ENCODE measurements at regions not wholly inside any gene's neighbourhood (a gene's known extent, or its start where the extent isn't known, plus 50 kb on each side); places are given as distances from the start of the nearest gene placed in this dataset.
"Not testable (repeated sequence)": the region's sequence is repeated elsewhere in the genome, so short reads cannot be mapped to it uniquely, and the experiment has no call there.

- H2BK15ac ChIP-seq (ENCODE audit: low read depth, low read length) = no peak overlapping the region
- H3K4me2 ChIP-seq (ENCODE audit: insufficient read depth, insufficient read length, low read length) = no peak overlapping the region
- no peak overlapping the region for H3K27ac Mint-ChIP-seq
- no peaks in the 10 kb centered on the region for H3K79me2 ChIP-seq (ENCODE audit: insufficient read depth, low read length)
- no peak overlapping the region for H2BK20ac ChIP-seq (ENCODE audit: low read depth, low read length, poor library complexity, severe bottlenecking)
- no peak overlapping the region for H4K8ac ChIP-seq (replicated peaks; ENCODE audit: insufficient read length, low read depth, low read length)
- no peak overlapping the region for H2BK120ac ChIP-seq (ENCODE audit: low read depth, low read length, poor library complexity, severe bottlenecking)
- H3K18ac ChIP-seq (ENCODE audit: insufficient read length, low read depth, low read length) = no peak overlapping the region
- no peaks in the 10 kb centered on the region for H3K23me2 ChIP-seq (ENCODE audit: insufficient read length, low read depth, low read length, poor library complexity, severe bottlenecking)
- no peak overlapping the region for H3K9ac ChIP-seq (ENCODE audit: extremely low read depth, insufficient read length, low read length)
- H3K9me3 ChIP-seq (ENCODE audit: control insufficient read depth, low read depth, low read length) = no peaks in the 10 kb centered on the region
- H2BK12ac ChIP-seq (ENCODE audit: insufficient read length, low read depth, low read length) = no peak overlapping the region
- H3K4me1 Mint-ChIP-seq = peaks cover 30 to 31% of the 10 kb centered on the region in 2 experiments
- no peak overlapping the region for H3K56ac ChIP-seq (ENCODE audit: insufficient read length, low read depth, low read length)
- TF ChIP-seq, protein P1, sequence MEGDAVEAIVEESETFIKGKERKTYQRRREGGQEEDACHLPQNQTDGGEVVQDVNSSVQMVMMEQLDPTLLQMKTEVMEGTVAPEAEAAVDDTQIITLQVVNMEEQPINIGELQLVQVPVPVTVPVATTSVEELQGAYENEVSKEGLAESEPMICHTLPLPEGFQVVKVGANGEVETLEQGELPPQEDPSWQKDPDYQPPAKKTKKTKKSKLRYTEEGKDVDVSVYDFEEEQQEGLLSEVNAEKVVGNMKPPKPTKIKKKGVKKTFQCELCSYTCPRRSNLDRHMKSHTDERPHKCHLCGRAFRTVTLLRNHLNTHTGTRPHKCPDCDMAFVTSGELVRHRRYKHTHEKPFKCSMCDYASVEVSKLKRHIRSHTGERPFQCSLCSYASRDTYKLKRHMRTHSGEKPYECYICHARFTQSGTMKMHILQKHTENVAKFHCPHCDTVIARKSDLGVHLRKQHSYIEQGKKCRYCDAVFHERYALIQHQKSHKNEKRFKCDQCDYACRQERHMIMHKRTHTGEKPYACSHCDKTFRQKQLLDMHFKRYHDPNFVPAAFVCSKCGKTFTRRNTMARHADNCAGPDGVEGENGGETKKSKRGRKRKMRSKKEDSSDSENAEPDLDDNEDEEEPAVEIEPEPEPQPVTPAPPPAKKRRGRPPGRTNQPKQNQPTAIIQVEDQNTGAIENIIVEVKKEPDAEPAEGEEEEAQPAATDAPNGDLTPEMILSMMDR (conservative IDR thresholded peaks at IDR 0.05) = no peak
- H3T11ph ChIP-seq (ENCODE audit: low read length) = no peak overlapping the region
- peaks cover 0 to 2% (median 0%) of the 10 kb centered on the region in 3 experiments; a peak in 3 of 7 replicates for H3K36me3 Mint-ChIP-seq (ENCODE audit: insufficient read depth in 1 of 3, low read depth in 3 of 3)
- H2AK5ac ChIP-seq (ENCODE audit: insufficient read length, low read length) = no peak overlapping the region
- WGBS (ENCODE audit: extremely low coverage, insufficient read length, low lambda C conversion rate) = no CpG with 5 or more reads among the region's 15 CpGs
- H4K5ac ChIP-seq (ENCODE audit: insufficient read length, low read depth, low read length) = no peak overlapping the region
- H3K27me3 ChIP-seq (ENCODE audit: insufficient read depth, low read length) = no peaks in the 10 kb centered on the region
- H4K20me1 ChIP-seq (ENCODE audit: control insufficient read depth, insufficient read depth, insufficient read length) = no peaks in the 10 kb centered on the region
- H3K14ac ChIP-seq (ENCODE audit: insufficient read depth, low read length) = no peak overlapping the region
- H3K4ac ChIP-seq (ENCODE audit: low read depth, low read length) = no peak overlapping the region
- H3K4me1 ChIP-seq (ENCODE audit: insufficient read depth, low read length) = peaks cover 3% of the 10 kb centered on the region; the same call in 1 of the 2 replicates
- no peaks in the 10 kb centered on the region for H3K79me1 ChIP-seq (ENCODE audit: insufficient read depth, low read depth, low read length, poor library complexity, severe bottlenecking)
- DNase-seq = no peak
- no peak overlapping the region for H3K4me3 Mint-ChIP-seq
- no peak overlapping the region for H3K23ac ChIP-seq (ENCODE audit: insufficient read length, low read depth, low read length)
- H2BK5ac ChIP-seq (ENCODE audit: insufficient read length, low read length) = no peak overlapping the region
- H4K91ac ChIP-seq (ENCODE audit: insufficient read length, low read depth, low read length) = no peak overlapping the region
- no peaks in the 10 kb centered on the region for H3K27me3 Mint-ChIP-seq (ENCODE audit: low read depth)
- no peak overlapping the region for H3K27ac ChIP-seq (ENCODE audit: insufficient read length, low read depth, low read length)
- H3K9me3 Mint-ChIP-seq = peaks cover 0 to 2% of the 10 kb centered on the region in 2 experiments; a peak in 1 of 5 replicates
- H2AFZ ChIP-seq (ENCODE audit: low read length) = no peak overlapping the region
These were observed 1113.0 kb upstream of the TMEM132C start for GRCh38 chr12:127153996-127154395.

DNA sequence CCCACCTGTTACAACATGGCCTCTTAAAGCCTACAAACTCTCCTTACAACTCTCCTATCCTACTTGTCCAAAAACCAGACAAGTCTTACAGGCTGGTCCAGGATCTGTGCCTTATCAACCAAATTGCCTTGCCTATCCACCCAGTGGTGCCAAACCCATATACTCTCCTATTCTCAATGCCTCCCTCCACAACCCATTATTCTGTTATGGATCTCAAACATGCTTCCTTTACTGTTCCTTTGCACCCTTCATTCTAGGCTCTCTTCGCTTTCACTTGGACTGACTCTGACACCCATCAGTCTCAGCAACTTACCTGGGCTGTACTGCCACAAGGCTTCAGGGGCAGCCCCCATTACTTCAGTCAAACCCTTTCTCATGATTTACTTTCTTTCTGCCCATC lies 1112.1 kb upstream of the TMEM132C start:
- not testable (repeated sequence) for H3K9ac ChIP-seq (ENCODE audit: extremely low read depth, insufficient read length, low read length); H3K4ac ChIP-seq (ENCODE audit: low read depth, low read length); H3K4me1 ChIP-seq (ENCODE audit: insufficient read depth, low read length); H2BK5ac ChIP-seq (ENCODE audit: insufficient read length, low read length); H3K27me3 Mint-ChIP-seq (ENCODE audit: low read depth); H3K27ac ChIP-seq (ENCODE audit: insufficient read length, low read depth, low read length); H4K5ac ChIP-seq (ENCODE audit: insufficient read length, low read depth, low read length); H4K20me1 ChIP-seq (ENCODE audit: control insufficient read depth, insufficient read depth, insufficient read length); H3K56ac ChIP-seq (ENCODE audit: insufficient read length, low read depth, low read length); H3K27me3 ChIP-seq (ENCODE audit: insufficient read depth, low read length); H2AK5ac ChIP-seq (ENCODE audit: insufficient read length, low read length); H2AFZ ChIP-seq (ENCODE audit: low read length); DNase-seq; H3K9me3 ChIP-seq (ENCODE audit: control insufficient read depth, low read depth, low read length); H2BK12ac ChIP-seq (ENCODE audit: insufficient read length, low read depth, low read length); H3T11ph ChIP-seq (ENCODE audit: low read length); H2BK120ac ChIP-seq (ENCODE audit: low read depth, low read length, poor library complexity, severe bottlenecking); H3K14ac ChIP-seq (ENCODE audit: insufficient read depth, low read length); H3K18ac ChIP-seq (ENCODE audit: insufficient read length, low read depth, low read length); H4K91ac ChIP-seq (ENCODE audit: insufficient read length, low read depth, low read length); H4K8ac ChIP-seq (replicated peaks; ENCODE audit: insufficient read length, low read depth, low read length); H3K4me3 Mint-ChIP-seq; H3K9me3 Mint-ChIP-seq; H3K23me2 ChIP-seq (ENCODE audit: insufficient read length, low read depth, low read length, poor library complexity, severe bottlenecking); H3K36me3 Mint-ChIP-seq (ENCODE audit: insufficient read depth in 1 of 3, low read depth in 3 of 3); H3K79me2 ChIP-seq (ENCODE audit: insufficient read depth, low read length); H3K4me2 ChIP-seq (ENCODE audit: insufficient read depth, insufficient read length, low read length); H3K27ac Mint-ChIP-seq; H3K79me1 ChIP-seq (ENCODE audit: insufficient read depth, low read depth, low read length, poor library complexity, severe bottlenecking); H2BK20ac ChIP-seq (ENCODE audit: low read depth, low read length, poor library complexity, severe bottlenecking); H3K23ac ChIP-seq (ENCODE audit: insufficient read length, low read depth, low read length); H2BK15ac ChIP-seq (ENCODE audit: low read depth, low read length)
- H3K4me1 Mint-ChIP-seq = peaks cover 23 to 24% of the 10 kb centered on the region in 2 experiments
- no CpG with 5 or more reads among the region's 1 CpG for WGBS (ENCODE audit: extremely low coverage, insufficient read length, low lambda C conversion rate)

Data from H9 (cell line).